Skeletal muscle tissue (tissue), 3 donors: ENCODE measurements at regions not wholly inside any gene's neighbourhood (a gene's known extent, or its start where the extent isn't known, plus 50 kb on each side); places are given as distances from the start of the nearest gene placed in this dataset.

Experiments used
- H3K27ac ChIP-seq: one replicate; pipeline ENCODE4 v1.7.0; 2013; ENCODE audit warnings: mild to moderate bottlenecking, low read depth, low read length, inconsistent platforms
- H3K27me3 ChIP-seq, 3 donors: one replicate each; pipeline ENCODE4 v1.7.0; 2013; ENCODE audit warnings: low read length in 3 of 3; ENCODE audit not compliant: control insufficient read depth in 3 of 3, insufficient read depth in 3 of 3
- H3K36me3 ChIP-seq, 3 donors: one replicate each; pipeline ENCODE4 v1.7.0; 2013; ENCODE audit warnings: low read length in 3 of 3; ENCODE audit not compliant: control insufficient read depth in 3 of 3, insufficient read depth in 3 of 3
- H3K4me1 ChIP-seq, 3 donors: one replicate each; pipeline ENCODE4 v1.7.0; 2013; ENCODE audit warnings: low read length in 3 of 3, mild to moderate bottlenecking in 3 of 3; ENCODE audit not compliant: control insufficient read depth in 3 of 3, insufficient read depth in 3 of 3
- H3K4me3 ChIP-seq, 3 donors: one replicate each; pipeline ENCODE4 v1.7.0; 2013; ENCODE audit warnings: low read length in 3 of 3
- H3K9ac ChIP-seq, 3 donors: one replicate each; pipeline ENCODE4 v1.7.0; 2013; ENCODE audit warnings: low read length in 3 of 3, mild to moderate bottlenecking in 3 of 3, moderate library complexity in 2 of 3, low read depth in 1 of 3
- H3K9me3 ChIP-seq, 3 donors: one replicate each; pipeline ENCODE4 v1.7.0; 2013; ENCODE audit warnings: low read length in 3 of 3; ENCODE audit not compliant: control insufficient read depth in 3 of 3
- donor health status: Osteomylitis.

DNA sequence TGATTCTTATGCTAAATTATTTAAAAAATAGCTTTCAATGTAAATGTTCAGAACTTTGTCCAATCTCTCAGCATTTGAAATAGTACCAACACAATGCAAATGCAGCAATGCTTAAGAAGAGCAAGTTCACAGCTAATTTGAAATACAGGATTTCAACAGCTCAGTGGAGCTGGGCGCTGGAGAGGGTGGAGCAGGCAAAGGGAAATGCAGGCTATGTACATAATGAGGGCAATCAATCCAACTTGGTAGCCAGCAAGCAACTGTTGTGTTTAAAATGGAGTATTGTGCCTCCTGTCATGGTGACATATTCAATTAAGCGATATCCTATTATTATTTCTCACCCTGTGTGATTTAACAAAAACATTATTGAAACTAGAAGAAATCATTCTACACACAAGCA is 568.8 kb downstream of the PSAT1 start:
- Histone ChIP-seq H3K27me3 (no peaks in the 10 kb centered on the region), H3K4me3 (no peak overlapping the region), H3K9ac (no peak overlapping the region), H3K36me3 (no peaks in the 10 kb centered on the region), H3K27ac (no peak overlapping the region), H3K4me1 (no peaks in the 10 kb centered on the region), H3K9me3 (no peaks in the 10 kb centered on the region)

DNA sequence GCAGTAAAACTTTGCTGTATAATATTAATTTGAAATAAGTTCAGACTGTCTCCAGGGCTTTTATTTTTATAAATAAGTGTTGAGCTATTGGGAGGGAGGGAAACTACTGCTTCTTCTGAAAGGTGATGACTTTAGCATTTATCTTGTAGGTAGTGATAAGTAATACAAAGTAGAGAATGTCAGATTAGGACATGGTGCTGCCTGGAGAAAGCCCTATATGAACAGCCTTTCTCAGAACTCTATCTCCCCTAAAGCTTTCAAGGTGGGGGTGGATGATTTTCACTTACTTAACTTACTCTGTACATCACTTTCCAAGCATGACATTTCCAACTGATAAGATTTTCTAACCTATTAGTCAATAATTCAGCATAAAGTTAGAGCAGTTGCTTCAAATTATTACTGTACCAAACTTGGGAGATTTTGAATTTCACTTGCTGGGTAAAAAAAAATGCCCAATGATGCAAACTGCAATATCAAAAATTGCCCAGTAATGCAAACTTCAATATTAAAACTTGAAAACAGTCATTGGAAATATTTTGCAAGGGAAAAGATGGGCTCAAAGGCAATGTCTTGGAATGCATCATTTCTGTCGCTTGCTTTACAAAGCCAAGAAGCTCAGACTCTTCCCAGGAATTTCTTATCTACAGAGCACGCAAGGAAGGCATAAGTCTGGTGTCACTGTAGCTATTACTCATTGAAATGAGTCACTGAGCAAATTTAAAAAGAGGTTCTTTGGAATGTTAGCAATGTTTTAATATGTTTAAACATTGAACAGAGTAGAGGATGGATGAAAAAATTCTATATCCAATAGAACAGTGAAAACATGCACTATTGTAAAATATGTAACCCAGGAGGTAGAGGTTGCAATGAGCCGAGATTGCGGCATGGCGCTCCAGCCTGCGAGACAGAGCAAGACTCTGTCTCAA is 569.5 kb downstream of the PSAT1 start:
- no peaks in the 10 kb centered on the region for H3K36me3 ChIP-seq
- no peak overlapping the region for H3K9ac ChIP-seq
- no peak overlapping the region for H3K4me3 ChIP-seq
- H3K4me1 ChIP-seq, result no peaks in the 10 kb centered on the region
- no peak overlapping the region for H3K27ac ChIP-seq
- H3K9me3 ChIP-seq, result no peaks in the 10 kb centered on the region
- no peaks in the 10 kb centered on the region for H3K27me3 ChIP-seq

DNA sequence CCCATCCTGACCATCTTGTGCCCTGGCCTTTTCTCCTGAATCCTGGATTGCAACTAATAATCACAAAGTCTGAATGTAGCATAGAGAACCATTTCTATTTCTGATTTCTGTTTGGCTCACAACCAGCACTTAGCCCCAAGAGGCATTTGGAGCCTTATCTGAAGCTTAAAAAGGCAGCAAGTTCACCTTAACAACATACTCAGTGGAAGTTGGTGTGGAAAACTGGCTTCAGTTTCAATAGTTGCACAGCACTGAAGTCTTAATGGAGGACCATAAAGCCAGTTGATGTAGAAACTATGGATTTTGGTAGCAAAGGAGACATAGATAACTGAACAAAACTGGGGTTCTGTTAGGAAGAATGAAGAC is 574.1 kb downstream of the PSAT1 start:
- no peak overlapping the region for H3K27ac ChIP-seq
- H3K27me3 ChIP-seq, result no peaks in the 10 kb centered on the region
- no peaks in the 10 kb centered on the region for H3K36me3 ChIP-seq
- H3K9ac ChIP-seq, result no peak overlapping the region
- H3K9me3 ChIP-seq, result no peaks in the 10 kb centered on the region
- H3K4me3 ChIP-seq, result no peak overlapping the region
- H3K4me1 ChIP-seq, result no peaks in the 10 kb centered on the region

DNA sequence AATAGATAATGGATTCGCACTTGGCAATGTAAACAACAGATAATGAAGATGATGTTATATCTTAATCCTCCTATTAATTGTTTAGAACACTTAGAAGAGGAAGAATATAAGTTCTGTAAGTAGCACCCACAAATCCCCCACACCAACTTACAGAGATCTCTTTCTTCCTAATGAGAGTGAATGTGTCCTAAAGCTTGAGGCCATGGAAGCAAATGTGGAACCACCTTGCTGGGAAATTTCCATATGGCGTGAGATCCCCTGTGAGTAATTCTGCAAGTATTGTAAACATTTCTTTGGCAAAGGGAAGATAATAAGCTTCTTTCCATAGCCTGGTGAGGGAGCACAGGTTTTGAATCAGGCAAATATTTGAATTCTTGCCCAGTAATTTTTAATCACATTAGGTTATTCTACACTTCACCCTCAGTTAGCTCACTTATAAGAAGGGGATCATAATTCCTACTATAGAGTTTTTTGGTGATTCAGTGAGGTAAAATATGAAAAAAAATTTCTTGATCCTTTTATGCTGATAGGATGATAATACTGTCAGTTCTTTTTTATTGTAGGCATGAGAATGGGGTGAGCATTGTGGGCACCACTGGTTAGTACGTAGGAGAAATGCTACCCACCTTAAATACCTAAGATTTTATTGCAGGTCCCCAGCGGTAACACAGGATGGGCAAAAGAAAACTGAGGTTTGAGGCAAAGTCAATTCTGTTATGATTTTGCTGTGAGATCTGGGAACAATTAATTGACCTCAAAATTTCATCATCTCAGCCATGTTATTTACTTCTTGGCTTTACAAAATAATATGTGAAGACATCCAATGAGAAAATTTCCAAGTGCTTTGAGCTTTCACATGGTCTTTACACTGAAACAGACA is 574.8 kb downstream of the PSAT1 start:
- no peaks in the 10 kb centered on the region for H3K36me3 ChIP-seq
- no peaks in the 10 kb centered on the region for H3K9me3 ChIP-seq
- H3K4me3 ChIP-seq, result no peak overlapping the region
- no peaks in the 10 kb centered on the region for H3K27me3 ChIP-seq
- H3K4me1 ChIP-seq, result no peaks in the 10 kb centered on the region
- H3K27ac ChIP-seq, result no peak overlapping the region
- H3K9ac ChIP-seq, result no peak overlapping the region

DNA sequence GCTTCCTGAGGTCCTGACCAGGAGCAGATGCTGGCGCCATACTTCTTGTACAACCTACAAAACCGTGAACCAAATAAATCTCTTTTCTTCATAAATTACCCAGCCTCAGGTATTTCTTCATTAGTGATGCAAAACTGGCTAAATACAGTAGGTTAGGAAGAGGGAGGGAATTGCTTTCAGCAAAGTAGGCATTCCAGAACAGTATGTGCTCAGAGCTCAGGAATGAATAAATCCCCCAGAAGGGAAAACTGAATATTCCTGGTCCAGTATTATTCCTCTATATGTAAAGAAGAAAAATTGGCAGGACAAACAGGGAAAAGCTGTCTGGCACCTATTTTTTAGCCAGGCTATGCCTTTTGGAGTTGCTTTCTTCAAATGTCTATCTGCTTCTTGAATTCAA is 577.1 kb downstream of the PSAT1 start:
- Histone ChIP-seq H3K9ac (no peak overlapping the region), H3K27ac (no peak overlapping the region), H3K4me3 (no peak overlapping the region), H3K36me3 (no peaks in the 10 kb centered on the region), H3K4me1 (no peaks in the 10 kb centered on the region), H3K9me3 (no peaks in the 10 kb centered on the region), H3K27me3 (no peaks in the 10 kb centered on the region)

DNA sequence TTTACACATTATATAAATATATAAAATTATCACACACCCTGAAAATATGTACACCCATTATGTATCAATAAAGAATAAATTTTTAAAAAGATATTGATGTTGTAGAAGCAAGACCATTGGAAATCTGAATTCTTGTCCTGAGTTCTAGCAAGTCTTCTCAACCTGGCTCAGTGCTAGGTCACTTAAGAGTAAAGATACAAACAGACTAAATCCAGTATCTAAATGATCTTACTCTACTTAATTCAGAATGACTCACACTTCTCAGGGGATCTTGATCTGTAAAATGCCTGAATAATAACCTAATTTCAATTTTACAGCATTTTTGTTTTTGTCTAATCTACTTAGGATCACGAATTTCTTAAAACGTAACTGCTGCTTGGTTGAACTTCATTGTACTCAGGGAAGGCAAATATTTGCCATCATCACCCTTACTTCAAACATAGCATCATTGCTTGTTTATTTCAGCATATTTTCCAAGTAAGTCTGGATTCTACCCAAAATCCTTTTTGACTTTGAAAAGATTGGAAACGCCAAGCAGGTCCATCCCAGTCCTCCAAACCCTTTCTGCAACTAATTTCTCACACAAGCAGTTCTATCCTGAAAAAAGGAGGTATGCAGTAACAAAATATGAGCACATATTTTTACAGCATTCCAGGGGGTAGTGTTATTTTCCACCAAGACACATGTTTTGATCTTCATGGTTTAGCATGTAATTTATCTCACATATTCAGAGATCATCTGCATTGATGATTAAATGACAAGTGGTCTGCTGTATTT is 582.6 kb downstream of the PSAT1 start:
- no peaks in the 10 kb centered on the region for H3K27me3 ChIP-seq
- H3K9ac ChIP-seq, result no peak overlapping the region
- H3K4me1 ChIP-seq, result no peaks in the 10 kb centered on the region
- no peak overlapping the region for H3K27ac ChIP-seq
- H3K4me3 ChIP-seq, result no peak overlapping the region
- no peaks in the 10 kb centered on the region for H3K36me3 ChIP-seq
- no peaks in the 10 kb centered on the region for H3K9me3 ChIP-seq

DNA sequence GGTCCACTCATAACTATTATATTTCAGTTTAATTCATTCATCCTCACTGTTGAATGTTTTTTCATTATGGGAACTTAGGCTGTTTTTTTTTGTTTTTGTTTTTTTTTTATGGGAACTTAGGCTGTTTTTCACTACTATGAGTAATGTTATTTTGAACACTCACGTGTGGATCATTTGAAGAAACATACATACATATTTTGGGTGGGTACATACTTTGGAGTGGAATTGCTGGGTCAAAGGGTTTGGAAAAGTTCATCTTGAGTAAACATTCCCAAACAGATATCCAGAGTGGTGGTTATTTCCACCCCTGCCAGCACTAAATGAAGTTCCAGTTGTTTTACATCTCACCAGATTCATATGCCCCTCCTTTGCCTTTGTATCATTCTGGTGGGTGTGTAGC is 584.4 kb downstream of the PSAT1 start:
- H3K9ac ChIP-seq, result no peak overlapping the region
- H3K9me3 ChIP-seq, result no peaks in the 10 kb centered on the region
- H3K4me3 ChIP-seq, result no peak overlapping the region
- no peak overlapping the region for H3K27ac ChIP-seq
- H3K4me1 ChIP-seq, result no peaks in the 10 kb centered on the region
- H3K27me3 ChIP-seq, result no peaks in the 10 kb centered on the region
- H3K36me3 ChIP-seq, result no peaks in the 10 kb centered on the region

DNA sequence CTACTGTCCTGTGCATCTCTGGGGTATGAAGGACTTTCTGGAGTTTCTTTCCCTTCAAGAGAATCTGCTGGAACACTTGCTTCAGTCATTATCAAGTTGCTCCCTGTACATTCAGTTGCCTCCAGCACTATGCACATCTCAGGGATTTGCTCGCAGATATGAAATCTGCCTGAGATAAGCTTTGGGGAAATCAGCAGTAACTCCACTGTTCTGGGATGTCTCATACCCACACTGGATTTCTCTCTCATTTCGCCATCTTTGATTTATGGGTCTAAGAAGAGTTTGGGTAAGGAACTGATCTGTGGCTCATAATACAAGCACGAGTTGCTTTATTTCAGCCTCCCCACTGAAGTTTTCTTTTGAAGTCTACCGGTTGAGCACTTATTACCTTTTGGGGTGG is 585.6 kb downstream of the PSAT1 start:
- H3K4me1 ChIP-seq, result no peaks in the 10 kb centered on the region
- H3K9ac ChIP-seq, result no peak overlapping the region
- H3K27me3 ChIP-seq, result no peaks in the 10 kb centered on the region
- no peaks in the 10 kb centered on the region for H3K36me3 ChIP-seq
- H3K27ac ChIP-seq, result no peak overlapping the region
- no peak overlapping the region for H3K4me3 ChIP-seq
- H3K9me3 ChIP-seq, result no peaks in the 10 kb centered on the region

DNA sequence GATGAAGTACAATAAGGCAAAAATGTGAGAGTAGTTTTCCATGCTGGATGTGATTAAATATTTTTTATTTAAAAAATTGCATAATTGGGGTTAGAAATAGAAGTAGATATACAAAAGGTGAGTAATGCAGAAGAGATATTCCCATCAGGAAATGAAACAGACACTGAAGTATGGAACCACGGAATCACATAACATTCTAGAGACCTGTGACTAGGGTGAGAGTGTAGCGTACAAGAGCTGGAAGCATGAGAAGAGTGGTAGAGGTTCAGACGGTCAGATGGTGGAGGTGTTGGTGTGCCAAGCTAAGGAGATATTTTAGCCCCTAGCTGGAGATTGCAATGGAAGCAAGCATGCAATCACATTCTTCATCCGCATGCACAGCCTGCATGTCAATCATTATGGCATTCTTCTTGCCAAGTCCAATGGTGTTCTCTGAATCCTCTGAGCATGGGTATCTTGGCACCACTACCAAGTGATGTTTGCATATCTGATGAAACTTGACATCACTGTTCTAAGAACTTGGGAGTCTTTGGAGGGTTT is 587.8 kb downstream of the PSAT1 start:
- Histone ChIP-seq H3K27me3 (no peaks in the 10 kb centered on the region), H3K9ac (no peak overlapping the region), H3K27ac (no peak overlapping the region), H3K4me1 (no peaks in the 10 kb centered on the region), H3K36me3 (no peaks in the 10 kb centered on the region), H3K9me3 (no peaks in the 10 kb centered on the region), H3K4me3 (no peak overlapping the region)
